H1 (cell line): ENCODE measurements at regions not wholly inside any gene's neighbourhood (a gene's known extent, or its start where the extent isn't known, plus 50 kb on each side); places are given as distances from the start of the nearest gene placed in this dataset.
"Not testable (repeated sequence)": the region's sequence is repeated elsewhere in the genome, so short reads cannot be mapped to it uniquely, and the experiment has no call there.

Experiments used
- CTCF ChIA-PET: fragments of 300-600 bp; sonication (Branson Sonifier 250); formaldehyde crosslinking; loops from one replicate; lab custom pipeline; 2021; ENCODE audit not compliant: partially characterized antibody; lab: Charles Lee
- POLR2A ChIA-PET: fragments of 300-600 bp; sonication (Branson Sonifier 250); formaldehyde crosslinking; loops from one replicate; lab custom pipeline; 2021; ENCODE audit warnings: inconsistent platforms; ENCODE audit not compliant: partially characterized antibody; lab: Charles Lee
- DNase-seq, 2 experiments: peaks; one replicate each; pipeline versions ENCODE4 v3.0.0 to v3.0.0-alpha.2; 2010 to 2022; ENCODE audit warnings: low spot score in 2 of 2, low read depth in 1 of 2, mixed read lengths in 1 of 2
- FAIRE-seq: peaks from 2 replicates; lab custom pipeline; 2011; peaks lifted over from hg19 to GRCh38; lab: Jason Lieb, UNC
- H2AFZ ChIP-seq: 2 replicates; pipeline ENCODE4 v1.8.1; 2012; ENCODE audit warnings: low read length, inconsistent platforms
- H2AK5ac ChIP-seq: 2 replicates; pipeline ENCODE4 v1.6.1; 2013; ENCODE audit warnings: low read depth, low read length
- H2BK120ac ChIP-seq: replicated peaks from 2 replicates; pipeline ENCODE3; 2013; ENCODE audit warnings: low read depth, low read length, inconsistent platforms
- H2BK12ac ChIP-seq: 2 replicates; pipeline ENCODE4 v1.6.1; 2013; ENCODE audit warnings: low read depth, low read length
- H2BK15ac ChIP-seq: 2 replicates; pipeline ENCODE4 v1.6.1; 2013; ENCODE audit warnings: low read length
- H2BK20ac ChIP-seq: 2 replicates; pipeline ENCODE4 v1.6.1; 2013; ENCODE audit warnings: low read length
- H2BK5ac ChIP-seq: 2 replicates; pipeline ENCODE4 v1.6.1; 2013; ENCODE audit warnings: low read depth, low read length
- H3K14ac ChIP-seq: 2 replicates; pipeline ENCODE4 v1.6.1; 2013; ENCODE audit warnings: inconsistent platforms; ENCODE audit not compliant: insufficient read length
- H3K18ac ChIP-seq: 2 replicates; pipeline ENCODE4 v1.6.1; 2013; ENCODE audit warnings: low read length; ENCODE audit errors: extremely low read depth
- H3K23ac ChIP-seq: 2 replicates; pipeline ENCODE4 v1.6.1; 2013; ENCODE audit warnings: inconsistent platforms; ENCODE audit not compliant: insufficient read length
- H3K23me2 ChIP-seq: 2 replicates; pipeline ENCODE4 v1.6.1; 2013; ENCODE audit warnings: low read depth, low read length
- H3K27ac ChIP-seq: 2 replicates; pipeline ENCODE4 v1.6.1; 2011; ENCODE audit warnings: low read depth, low read length, inconsistent platforms
- H3K27me3 ChIP-seq, 4 experiments: replicated peaks in 1 of 4; 1 replicate in 1 of 4; 2 replicates in 3 of 4; pipeline versions ENCODE4 v1.6.1 to v1.8.1; 2011 to 2013; ENCODE audit warnings: low read length in 3 of 4, mild to moderate bottlenecking in 3 of 4, inconsistent platforms in 2 of 4, mixed read lengths in 2 of 4, moderate library complexity in 1 of 4; ENCODE audit not compliant: control insufficient read depth in 3 of 4, insufficient read depth in 3 of 4; ENCODE audit errors: extremely low read depth in 1 of 4
- H3K36me3 ChIP-seq, 4 experiments: 2 replicates each; pipeline versions ENCODE4 v1.6.1 to v1.8.1; 2011 to 2013; ENCODE audit warnings: mild to moderate bottlenecking in 4 of 4, low read length in 3 of 4, moderate library complexity in 2 of 4, control low read depth in 1 of 4, inconsistent platforms in 1 of 4; ENCODE audit not compliant: insufficient read depth in 4 of 4, control insufficient read depth in 2 of 4
- H3K4ac ChIP-seq: replicated peaks from 2 replicates; pipeline ENCODE3; 2013; ENCODE audit warnings: low read length, low read depth, mixed read lengths, inconsistent platforms; ENCODE audit not compliant: insufficient read length
- H3K4me1 ChIP-seq, 4 experiments: replicated peaks in 1 of 4; 1 replicate in 1 of 4; 2 replicates in 3 of 4; pipeline versions ENCODE4 v1.6.1 to v1.8.1; 2011 to 2013; ENCODE audit warnings: low read length in 3 of 4, inconsistent platforms in 2 of 4, mixed read lengths in 1 of 4; ENCODE audit not compliant: insufficient read depth in 4 of 4, control insufficient read depth in 3 of 4
- H3K4me2 ChIP-seq, 2 experiments: 2 replicates each; pipeline versions ENCODE4 v1.6.1 to v1.8.1; 2011 to 2013; ENCODE audit warnings: low read depth in 2 of 2, low read length in 2 of 2, control low read depth in 1 of 2, inconsistent platforms in 1 of 2, mild to moderate bottlenecking in 1 of 2; ENCODE audit not compliant: insufficient read depth in 1 of 2
- H3K4me3 ChIP-seq, 4 experiments: fragments of 200-600, 300-600 bp in 1 of 4; sonication (generic), shearing (Covaris generic), sonication (Bioruptor Twin) in 1 of 4; 2 replicates each; pipeline versions ENCODE4 v1.5.1 to v1.8.1; 2011 to 2016; ENCODE audit warnings: low read length in 4 of 4, low read depth in 3 of 4, control low read depth in 2 of 4, inconsistent platforms in 2 of 4, mild to moderate bottlenecking in 2 of 4, mixed read lengths in 1 of 4, moderate library complexity in 1 of 4; ENCODE audit not compliant: insufficient read depth in 2 of 4; ENCODE audit errors: extremely low read depth in 1 of 4
- H3K56ac ChIP-seq: replicated peaks from 2 replicates; pipeline ENCODE3; 2013; ENCODE audit warnings: low read depth, mild to moderate bottlenecking, mixed read lengths, low read length, inconsistent platforms; ENCODE audit not compliant: insufficient read length
- H3K79me1 ChIP-seq: 2 replicates; pipeline ENCODE4 v1.6.1; 2013; ENCODE audit warnings: low read depth, low read length, control low read depth
- H3K79me2 ChIP-seq, 2 experiments: 2 replicates each; pipeline versions ENCODE4 v1.6.1 to v1.8.1; 2012 to 2013; ENCODE audit warnings: low read length in 2 of 2, mild to moderate bottlenecking in 2 of 2, inconsistent platforms in 1 of 2; ENCODE audit not compliant: insufficient read depth in 2 of 2, control insufficient read depth in 1 of 2
- H3K9ac ChIP-seq, 4 experiments: replicated peaks in 1 of 4; 1 replicate in 1 of 4; 2 replicates in 3 of 4; pipeline versions ENCODE4 v1.6.1 to v1.8.1; 2011 to 2013; ENCODE audit warnings: low read depth in 3 of 4, low read length in 3 of 4, control low read depth in 2 of 4, mild to moderate bottlenecking in 2 of 4, moderate library complexity in 2 of 4, inconsistent platforms in 1 of 4; ENCODE audit errors: extremely low read depth in 1 of 4
- H3K9me3 ChIP-seq, 2 experiments: 2 replicates each; pipeline versions ENCODE4 v1.6.1 to v1.8.1; 2012 to 2013; ENCODE audit warnings: mild to moderate bottlenecking in 2 of 2, moderate library complexity in 2 of 2, control low read depth in 1 of 2, inconsistent platforms in 1 of 2, low read depth in 1 of 2, low read length in 1 of 2, mixed read lengths in 1 of 2; ENCODE audit not compliant: insufficient read depth in 2 of 2
- H4K20me1 ChIP-seq, 2 experiments: replicated peaks in 1 of 2; 2 replicates each; pipeline versions ENCODE3 to v1.8.1; 2011 to 2013; ENCODE audit warnings: inconsistent platforms in 2 of 2, low read length in 2 of 2, mild to moderate bottlenecking in 1 of 2; ENCODE audit not compliant: insufficient read depth in 2 of 2, control insufficient read depth in 1 of 2
- H4K5ac ChIP-seq: 2 replicates; pipeline ENCODE4 v1.6.1; 2013; ENCODE audit warnings: low read length, low read depth, mixed read lengths, inconsistent platforms; ENCODE audit not compliant: insufficient read length
- H4K8ac ChIP-seq: 2 replicates; pipeline ENCODE4 v1.8.0; 2013; ENCODE audit warnings: mild to moderate bottlenecking, moderate library complexity, low read length, inconsistent platforms; ENCODE audit not compliant: insufficient read depth; ENCODE audit errors: extremely low read depth
- H4K91ac ChIP-seq: replicated peaks from 2 replicates; pipeline ENCODE3; 2013; ENCODE audit warnings: low read length, mixed read lengths, inconsistent platforms; ENCODE audit not compliant: insufficient read length
- WGBS, 2 experiments: shearing (Covaris generic) in 1 of 2; methylation state at CpG; one replicate each; pipeline versions ENCODE4 v1.1.6 to v1.1.7; 2013 to 2015; ENCODE audit warnings: low lambda C conversion rate in 2 of 2, mixed read lengths in 2 of 2, inconsistent platforms in 1 of 2, low coverage in 1 of 2, missing lambda C conversion rate in 1 of 2; ENCODE audit not compliant: insufficient replicate concordance in 2 of 2, insufficient coverage in 1 of 2, insufficient read length in 1 of 2; ENCODE audit errors: extremely low coverage in 1 of 2, missing lambda C conversion rate in 1 of 2; 5-methylcytosine and 5-hydroxymethylcytosine counted together

- DNase-seq, H3K14ac ChIP-seq, H2BK5ac ChIP-seq, H3K9ac ChIP-seq, H3K79me1 ChIP-seq, H2BK12ac ChIP-seq, H3K4ac ChIP-seq, FAIRE-seq, H3K18ac ChIP-seq, H3K36me3 ChIP-seq, H3K27me3 ChIP-seq, H2BK120ac ChIP-seq, H3K23ac ChIP-seq, H2AK5ac ChIP-seq, H3K56ac ChIP-seq, H2AFZ ChIP-seq, H4K91ac ChIP-seq, H3K79me2 ChIP-seq, H4K5ac ChIP-seq, H2BK15ac ChIP-seq, H2BK20ac ChIP-seq, H3K27ac ChIP-seq, H3K4me3 ChIP-seq, H3K4me2 ChIP-seq, H4K20me1 ChIP-seq, H4K8ac ChIP-seq, H3K4me1 ChIP-seq, H3K23me2 ChIP-seq, POLR2A ChIA-PET, H3K9me3 ChIP-seq: not testable (repeated sequence)
- CTCF ChIA-PET: interaction anchor here (0.6 to 6.9 kb wide), 7 partner anchors 11 to 614 kb away, joined by 3 to 66 read pairs (median 5); no protein-coding TSS in a partner anchor
- WGBS, 2 experiments: 80% methylated on average over 4 of the region's 4 CpGs; no CpG with 5 or more reads in 1 of the 2 experiments
Observed at GRCh38 chr3:107233877-107234276, 143.4 kb upstream of the CCDC54 start.
